T-helper 1 cell treated with Interleukin-12 subunit alpha and Interleukin-12 subunit beta and Interleukin-4 antibody, amounts not matched to agents 30 ng/mL and 1 ng/mL, for 36 hours (primary cell): ENCODE measurements at regions not wholly inside any gene's neighbourhood (a gene's known extent, or its start where the extent isn't known, plus 50 kb on each side); places are given as distances from the start of the nearest gene placed in this dataset.

ENCODE experiments used
- intact Hi-C: fragments of 100-400 bp; cut with micrococcal nuclease; formaldehyde crosslinking; loops from one replicate; pipeline ENCODE4 v1.15.1; 2024

DNA sequence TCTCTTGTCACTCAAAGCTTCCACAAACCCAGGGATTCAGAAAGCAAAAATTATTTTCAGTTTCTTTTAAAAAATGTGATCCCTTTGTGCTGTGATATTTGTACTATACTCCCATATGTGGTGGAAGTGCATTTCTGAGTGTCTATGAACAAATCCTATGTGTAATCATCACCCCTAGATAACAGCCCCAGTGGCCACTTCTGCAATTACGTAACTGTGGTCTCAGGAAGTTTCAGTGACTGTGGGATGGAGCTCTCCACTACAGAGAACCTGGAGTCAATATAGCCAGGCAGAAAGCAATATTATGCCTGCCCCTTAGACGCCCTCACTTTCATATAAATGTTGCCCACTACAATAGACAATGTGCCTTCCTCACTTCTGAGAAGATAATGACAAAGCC lies 1101.7 kb upstream of the GHITM start:
- intact Hi-C loops: no loop called here

DNA sequence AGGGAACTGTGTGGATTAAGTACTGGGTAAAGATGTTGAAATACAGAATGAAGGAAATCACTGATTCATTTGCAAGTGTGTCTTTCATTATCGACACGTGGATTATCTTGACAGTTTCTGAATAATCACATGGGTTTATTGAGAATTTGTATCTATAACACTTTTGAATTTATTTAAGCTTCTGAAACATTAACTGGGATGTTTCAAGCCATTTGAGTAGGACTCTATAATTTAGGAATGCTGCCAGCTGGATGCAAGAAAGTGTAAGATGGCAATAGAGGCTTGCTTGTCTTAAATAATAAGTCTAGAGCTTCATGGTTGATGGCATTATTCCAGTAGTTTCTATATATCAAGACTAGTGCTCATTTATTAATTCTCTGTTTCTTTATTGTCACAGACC lies 1100.7 kb upstream of the GHITM start:
- intact Hi-C loops: no loop called here

DNA sequence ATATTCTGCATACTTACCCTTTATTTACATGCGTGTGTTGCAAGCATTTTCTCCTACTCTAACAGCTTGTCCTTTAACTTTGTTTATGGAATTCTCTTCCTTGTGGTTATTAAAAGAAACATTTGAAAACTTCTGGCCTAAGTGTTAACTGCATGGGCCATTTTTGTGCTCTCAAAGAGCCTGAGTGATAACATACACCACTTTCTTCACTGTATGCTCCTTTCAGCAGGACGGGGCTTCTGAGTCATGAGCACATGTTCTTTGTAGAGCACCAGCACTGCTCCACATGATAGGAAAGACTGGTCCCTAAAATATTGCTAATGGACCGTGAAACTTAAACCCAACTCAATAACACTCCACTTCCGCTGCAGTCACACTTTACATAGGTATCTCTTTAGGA lies 1093.6 kb upstream of the GHITM start:
- intact Hi-C loops: no loop called here

DNA sequence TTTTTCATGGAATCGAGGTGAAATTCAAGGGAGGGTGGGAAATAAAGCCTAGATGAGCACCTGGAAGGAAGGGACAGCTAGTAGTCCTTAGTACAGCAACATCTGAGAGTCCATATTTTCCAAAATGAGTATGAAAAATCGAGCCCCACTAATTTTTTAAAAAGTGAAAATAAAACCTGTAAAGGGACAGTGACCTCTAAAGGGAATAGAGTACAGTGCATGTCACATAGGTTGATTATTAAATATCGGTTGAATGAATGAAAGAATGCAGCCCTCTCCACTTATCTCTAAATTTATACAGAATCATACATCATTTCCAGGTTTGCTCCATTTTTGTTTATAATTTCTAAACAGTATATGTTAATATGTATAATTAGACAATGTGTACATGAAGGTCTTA lies 1088.5 kb upstream of the GHITM start:
- intact Hi-C loops: no loop called here

DNA sequence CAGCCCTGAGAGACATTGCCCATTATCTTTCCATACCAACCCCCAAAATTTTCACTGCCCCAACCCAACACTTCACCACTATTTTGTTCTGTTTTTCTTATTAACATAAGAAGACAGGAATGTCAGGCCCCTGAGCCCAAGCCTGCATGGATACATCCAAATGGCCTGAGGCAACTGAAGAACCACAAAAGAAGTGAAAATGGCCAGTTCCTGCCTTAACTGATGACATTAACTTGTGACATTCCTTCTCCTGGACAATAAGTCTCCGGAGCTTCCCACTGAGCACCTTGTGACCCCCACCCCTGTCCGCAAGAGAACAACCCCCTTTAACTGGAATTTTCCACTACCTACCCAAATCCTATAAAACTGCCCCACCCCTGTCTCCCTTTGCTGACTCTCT lies 1076.4 kb upstream of the GHITM start:
- intact Hi-C loops: no loop called here

DNA sequence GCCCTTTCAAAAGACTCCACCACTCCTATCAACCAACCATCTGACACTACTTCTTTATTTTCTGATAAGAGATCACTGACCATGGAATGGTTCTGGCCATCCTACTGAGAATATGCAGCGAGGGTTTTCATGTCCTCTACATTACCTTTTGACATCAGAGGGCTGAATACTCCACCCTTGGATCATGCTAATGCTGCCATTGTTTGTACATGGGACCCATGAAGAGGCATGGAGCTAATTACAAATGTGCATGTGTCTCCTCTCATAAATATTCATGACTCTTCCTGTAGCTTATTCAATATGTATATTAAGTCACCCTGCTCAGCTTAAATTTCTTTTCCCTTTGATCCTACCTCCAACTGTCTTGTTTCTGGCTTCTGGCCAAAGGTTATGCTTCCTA lies 1065.8 kb upstream of the GHITM start:
- intact Hi-C loops: no loop called here

DNA sequence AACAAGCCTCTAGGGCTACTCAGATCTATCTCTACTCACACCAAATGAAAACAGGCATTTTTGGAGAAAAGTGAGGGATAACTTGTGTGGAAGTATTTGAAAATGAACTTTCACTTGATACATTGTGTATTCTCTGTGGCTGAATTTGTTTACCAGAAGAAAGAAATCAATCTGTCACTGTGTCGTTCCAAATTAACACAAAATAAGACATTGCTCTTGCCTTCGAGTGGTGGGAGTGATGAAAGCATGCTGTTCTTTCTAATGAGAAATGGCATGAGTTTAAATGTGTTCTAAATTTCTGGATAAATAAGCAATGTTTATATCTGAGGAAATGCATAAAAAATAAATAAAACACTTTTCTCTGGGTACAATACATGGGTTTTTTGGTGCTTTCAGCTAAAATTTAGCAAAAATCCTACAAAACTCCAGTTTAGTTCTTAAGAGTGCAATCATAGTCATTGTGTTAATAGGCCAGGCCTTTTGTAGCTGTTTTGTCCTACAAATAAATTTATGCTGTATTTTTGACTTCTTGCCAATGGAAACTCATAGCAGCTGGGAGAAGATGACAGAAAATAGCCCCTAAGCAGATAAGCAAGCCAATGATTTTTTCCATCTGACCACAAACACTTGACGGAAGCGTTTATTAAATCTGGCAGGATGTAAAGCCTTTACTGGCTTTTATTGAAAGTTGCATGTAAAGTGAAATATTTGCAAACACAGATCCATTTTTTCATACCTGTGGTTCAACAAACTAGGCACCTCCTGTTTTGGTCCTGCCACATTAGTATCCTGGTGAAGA lies 1064.1 kb upstream of the GHITM start:
- intact Hi-C loops: no loop called here

DNA sequence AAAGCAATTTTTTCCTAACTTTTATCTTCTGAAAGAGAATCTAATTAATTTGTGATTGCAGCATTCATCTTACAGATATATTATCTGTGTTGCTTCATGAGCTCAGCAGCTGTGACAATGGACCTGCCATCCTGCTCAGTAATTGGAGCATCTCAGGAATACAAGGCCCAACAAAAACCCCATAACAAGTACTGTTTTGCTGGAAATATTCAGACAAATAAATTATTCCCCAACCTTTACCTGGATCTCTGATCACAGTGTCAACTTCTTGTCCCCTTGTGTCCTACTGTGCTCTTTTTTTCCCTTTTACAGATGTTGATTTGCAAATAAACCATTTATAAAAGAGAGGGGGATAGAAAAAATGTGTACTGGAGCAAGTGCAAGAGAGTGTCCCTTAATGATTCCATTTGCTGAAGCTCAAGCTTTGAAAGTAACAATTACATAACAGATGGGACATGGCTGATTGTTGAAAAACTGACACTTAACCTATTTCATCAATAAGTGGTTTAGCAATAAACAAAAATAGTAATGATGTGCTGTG lies 1063.4 kb upstream of the GHITM start:
- intact Hi-C loops: no loop called here

DNA sequence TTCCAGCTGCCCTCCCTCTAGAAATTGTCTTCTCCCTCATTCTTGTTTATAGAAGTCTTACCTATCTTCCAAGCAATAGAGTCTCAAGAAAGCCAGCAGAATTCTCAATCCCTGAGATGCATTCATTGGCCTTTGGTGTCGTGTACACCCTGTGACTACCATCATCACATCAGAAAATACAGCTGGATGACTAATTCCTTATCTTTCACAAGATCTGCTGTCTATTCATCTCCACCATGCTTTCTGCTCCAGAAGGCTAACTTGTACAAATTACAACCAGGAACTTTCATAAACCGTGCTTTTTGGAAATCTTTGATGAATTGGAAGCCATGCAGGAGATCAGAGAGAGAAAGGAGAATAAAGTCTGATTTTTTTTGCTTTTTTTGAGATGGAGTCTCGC lies 1062.9 kb upstream of the GHITM start:
- intact Hi-C loops: no loop called here

DNA sequence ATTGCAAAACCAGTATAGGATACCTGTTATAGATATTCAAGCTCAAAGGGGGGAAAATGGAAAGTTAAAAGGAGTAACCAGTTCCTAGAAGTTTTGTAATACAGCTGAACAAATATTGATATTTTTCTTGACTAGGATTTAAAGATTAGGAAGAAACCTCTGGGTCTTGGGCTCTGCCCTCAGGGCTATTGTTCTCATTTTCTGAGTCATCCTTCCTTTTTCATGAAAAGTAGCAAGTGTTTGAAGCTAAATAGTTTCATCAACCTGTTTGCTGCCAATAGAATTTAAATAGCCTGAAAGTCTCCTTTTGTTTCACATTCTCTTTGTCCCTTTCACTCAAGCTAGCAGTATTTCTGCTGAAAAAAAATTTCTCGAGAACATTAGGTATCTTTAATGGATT lies 1061.1 kb upstream of the GHITM start:
- intact Hi-C loops: no loop called here

DNA sequence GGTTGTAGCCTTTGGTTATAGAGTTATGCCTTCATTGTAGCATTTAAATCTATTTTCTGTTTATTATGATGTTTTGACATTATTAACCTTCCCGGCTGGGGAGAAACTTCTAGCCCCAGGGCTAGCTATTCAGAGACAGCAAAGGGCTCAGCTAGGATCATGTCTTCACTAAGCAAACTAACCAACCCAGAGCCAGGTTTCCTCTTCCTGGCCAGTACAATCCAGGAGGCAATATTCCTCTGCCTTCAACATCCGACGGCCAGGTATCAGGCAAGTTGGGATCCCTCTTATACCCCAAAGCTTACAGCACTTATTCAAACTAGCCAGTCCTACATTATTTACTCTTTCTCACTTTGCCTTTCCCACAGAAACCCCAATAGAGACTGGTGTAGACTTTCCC lies 1060.7 kb upstream of the GHITM start:
- intact Hi-C loops: no loop called here

DNA sequence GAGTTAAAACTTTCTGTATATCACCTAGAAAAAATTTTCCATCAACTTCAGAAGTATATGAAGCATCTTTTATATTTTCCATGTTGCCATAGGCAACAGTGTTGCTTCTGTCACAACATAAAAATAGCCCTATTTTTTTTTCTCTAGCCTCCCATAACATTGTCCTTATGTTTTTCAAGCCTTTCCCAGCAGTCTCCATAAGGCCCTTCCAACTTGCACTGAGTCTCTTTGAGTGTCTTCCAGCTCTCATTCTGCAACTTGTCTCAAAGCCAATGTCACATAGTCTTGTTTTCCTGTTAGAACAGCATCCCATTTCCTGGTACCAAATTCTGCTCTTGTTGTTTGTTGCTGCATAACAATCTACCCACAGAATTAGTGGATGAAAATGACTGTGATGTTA lies 1055.5 kb upstream of the GHITM start:
- intact Hi-C loops: no loop called here

DNA sequence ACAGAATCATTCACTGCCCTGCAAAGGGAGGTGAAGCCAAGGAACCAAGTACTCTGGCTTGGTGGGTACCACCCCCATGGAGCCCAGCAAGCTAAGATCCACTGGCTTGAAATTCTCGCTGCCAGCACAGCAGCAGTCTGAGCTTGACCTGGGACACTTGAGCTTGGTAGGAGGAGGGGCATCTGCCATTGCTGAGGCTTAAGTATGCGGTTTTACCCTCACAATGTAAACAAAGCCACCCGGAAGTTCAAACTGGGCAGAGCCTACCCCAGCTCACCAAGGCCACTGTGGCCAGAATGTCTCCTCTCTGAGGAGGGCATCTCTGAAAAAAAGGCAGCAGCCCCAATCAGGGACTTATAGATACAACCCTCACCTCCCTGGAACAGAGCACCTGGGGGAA lies 1050.0 kb upstream of the GHITM start:
- intact Hi-C loops: no loop called here

DNA sequence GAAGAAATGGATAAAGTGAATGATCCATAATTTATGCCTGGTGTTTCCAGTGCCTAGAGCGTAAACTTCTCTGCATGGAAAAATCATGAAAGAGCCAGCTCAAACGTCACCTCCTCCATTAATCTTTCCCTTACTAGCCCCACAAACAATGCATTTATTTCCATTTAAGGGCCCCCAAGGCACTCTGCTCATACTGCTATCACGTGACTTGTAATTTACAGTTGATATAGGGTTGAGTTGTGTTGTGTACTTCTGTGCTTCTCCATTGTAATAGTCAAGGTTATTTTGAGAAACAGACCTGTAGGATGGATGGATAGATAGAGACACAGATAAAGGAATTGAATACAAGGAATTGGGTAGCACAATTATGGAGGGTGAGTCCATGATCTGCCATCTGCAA lies 1034.7 kb upstream of the GHITM start:
- intact Hi-C loops: no loop called here

DNA sequence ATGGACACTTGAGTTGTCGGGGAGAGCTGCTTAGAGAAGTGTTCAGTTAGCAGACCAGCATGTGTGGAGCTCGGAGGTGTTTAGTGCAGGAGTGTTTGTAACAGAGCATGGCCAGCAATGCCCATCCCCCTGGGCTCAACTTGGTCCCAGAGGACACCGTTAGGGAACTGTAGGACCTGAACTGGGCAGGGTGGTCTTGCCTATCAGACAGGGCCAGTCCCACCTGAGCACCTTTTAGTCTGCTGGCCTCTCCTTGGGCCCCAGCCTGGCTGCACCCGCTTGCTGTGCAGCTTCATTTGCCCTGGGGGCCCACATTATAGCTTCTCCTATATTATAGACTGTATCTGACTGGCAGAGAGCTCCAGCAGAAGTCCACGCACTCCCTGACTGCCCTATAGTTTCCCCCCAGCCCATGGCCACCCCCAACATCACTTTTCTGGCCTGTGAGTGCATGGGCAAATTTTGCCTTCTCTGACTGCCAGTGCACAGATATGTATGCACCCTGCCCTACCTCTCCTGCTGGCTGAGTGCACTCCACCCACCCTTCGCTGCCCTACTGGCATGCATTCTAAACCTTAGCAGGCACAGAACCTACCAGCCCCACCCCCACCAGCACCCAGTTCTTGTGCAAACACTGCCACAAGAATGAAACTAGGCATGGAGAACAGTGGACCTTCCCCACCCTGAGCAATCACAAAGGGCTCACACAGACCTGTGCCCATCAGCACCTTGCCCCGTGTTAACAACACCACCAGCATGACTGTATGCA lies 1030.6 kb upstream of the GHITM start:
- intact Hi-C loops: no loop called here

DNA sequence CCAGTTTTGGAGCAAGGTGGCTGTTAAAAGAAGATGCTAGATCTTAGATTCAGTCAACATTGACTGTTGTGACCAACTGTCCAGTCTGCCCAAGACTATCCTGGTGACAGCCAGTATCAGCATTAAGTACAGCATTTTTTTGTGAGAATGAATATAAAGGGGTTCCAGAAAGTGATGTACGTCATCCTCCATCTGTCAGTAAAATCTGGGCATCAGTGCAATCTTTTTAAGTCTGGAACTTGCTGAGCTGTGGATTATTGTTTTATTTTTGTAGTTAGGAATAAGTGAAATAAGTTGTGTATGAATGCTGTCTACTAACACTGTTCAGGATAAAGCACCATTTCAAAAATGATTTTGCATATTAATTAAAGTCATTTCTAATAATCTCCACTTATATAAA lies 1020.0 kb upstream of the GHITM start:
- intact Hi-C loops: no loop called here

DNA sequence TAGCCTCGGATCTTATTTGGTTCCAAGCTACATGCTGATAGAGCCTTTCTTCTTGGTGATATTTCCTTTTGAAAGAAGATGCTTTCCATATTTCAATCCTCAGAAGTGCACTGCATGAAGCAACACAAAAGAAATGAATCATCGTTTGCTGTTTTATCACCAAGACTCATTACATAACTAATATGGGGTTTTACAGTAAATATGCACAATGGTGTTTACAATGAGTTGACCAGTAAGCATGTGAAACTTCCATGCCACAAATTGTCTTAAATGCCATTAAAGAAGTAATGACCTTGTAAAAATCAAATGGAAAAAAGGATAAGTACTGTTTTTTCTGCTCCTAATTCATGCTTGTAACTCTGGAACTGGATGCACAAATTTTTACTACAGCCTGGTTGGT lies 1017.0 kb upstream of the GHITM start:
- intact Hi-C loops: no loop called here

DNA sequence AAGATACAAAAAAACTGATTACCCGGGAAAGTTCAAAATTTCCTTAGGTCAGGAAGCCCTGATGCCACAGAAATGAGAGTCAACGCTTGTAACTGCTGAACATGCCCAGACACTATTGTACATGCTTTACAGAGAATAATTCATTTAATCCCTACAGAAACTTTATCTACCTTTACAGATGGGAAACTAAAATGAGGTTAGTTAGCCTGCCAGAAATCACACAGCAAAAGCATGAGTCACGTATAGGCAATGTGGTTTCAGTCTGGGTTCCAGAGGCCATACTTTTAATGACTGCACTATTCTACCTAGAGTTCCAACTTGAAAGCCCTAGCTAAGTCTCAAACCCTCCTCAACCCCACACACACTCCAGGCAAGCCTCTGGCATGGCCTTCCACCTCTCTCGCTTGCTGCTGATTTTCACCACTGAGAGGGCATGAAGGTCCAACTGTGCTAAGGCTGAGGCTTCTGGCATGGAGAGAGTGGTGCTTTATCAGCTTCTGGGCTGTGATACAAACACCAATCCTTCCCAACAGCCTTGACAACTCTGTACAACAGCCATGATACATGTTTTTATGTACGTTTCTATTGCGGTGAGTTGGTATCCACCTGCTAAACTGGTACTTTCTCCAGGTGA lies 1011.2 kb upstream of the GHITM start:
- intact Hi-C loops: no loop called here

DNA sequence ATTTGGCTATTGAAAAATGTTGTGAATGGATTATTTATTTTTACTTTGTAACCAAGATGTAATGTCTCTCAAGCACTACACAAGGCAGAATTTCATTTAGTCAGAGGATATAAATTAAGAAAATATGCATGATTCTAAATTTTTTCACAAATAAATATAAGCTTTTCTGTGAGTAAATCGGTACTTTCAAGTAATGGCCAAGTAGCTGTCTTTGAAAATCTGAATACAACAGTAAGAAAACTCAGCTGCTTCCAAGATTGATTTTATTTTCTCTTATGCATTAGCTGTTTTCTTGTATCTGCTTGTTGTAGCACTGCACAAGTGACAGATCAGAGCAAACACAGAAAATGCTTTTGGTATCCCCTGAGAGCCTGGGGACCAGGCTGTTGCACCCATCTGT lies 998.5 kb upstream of the GHITM start:
- intact Hi-C loops: no loop called here

DNA sequence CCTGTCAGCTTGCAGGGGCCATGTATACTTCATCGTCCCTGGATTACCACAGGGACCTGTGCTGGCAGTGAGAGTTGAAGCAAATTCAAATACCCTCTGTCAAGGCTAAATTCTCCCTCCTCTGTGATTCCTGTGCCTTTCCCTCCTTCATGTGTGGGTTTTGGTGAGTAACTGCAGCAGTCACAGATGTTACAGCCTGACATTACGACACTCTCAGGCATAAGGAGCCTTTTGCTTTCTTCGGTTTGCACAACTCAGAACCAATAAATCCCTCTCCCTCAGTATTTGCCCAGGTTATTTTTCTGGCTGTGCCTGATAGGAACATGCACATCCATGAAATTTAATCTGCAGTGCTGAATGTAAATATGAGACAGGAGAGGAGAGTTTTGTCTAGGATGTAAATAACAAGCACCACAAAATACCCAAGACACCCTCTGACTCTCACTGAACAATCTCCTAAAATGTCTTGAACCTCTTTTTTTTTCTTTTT lies 997.2 kb upstream of the GHITM start:
- intact Hi-C loops: no loop called here

DNA sequence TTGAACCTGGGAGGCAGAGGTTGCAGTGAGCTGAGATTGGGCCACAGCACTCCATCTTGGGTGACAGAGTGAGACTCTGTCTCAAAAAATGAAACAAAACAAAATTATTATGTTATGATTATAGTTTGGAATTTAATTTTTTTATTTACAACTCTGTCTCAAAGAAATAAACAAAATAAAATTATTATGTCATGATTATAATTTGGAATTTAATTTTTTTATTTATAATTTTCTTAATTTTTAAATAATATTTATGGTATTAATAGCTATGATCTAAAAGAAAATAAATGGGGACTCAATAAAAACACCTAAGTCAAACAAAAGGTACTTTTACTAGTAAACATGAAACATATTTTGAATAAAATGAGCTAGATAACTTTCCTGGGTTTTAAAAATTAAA lies 994.8 kb upstream of the GHITM start:
- intact Hi-C loops: no loop called here

DNA sequence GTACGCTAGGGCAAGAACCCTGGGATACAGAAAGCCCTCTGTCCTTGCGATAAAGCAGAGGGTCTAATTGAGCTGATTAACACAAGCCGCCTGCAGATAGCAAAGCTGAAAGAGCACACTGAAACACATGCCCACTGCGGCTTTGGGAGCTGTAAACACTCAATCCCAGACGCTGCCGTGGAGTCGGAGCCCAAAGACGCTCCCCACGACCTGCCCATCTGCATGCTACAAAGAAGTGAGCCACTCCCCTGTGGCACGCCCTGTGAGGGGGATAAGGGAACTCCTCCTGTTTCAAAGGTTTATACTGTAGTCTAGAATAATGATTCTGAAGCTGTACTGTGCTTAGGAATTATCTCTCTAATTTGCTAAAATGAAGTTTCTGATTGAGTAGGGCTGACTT lies 985.6 kb upstream of the GHITM start:
- intact Hi-C loops: no loop called here
